Right kidney (tissue), 1 donor: ENCODE measurements at regions not wholly inside any gene's neighbourhood (a gene's known extent, or its start where the extent isn't known, plus 50 kb on each side); places are given as distances from the start of the nearest gene placed in this dataset.

Experiments used
- DNase-seq: peaks from one replicate; pipeline ENCODE4 v3.0.0-alpha.2; 2016

DNA sequence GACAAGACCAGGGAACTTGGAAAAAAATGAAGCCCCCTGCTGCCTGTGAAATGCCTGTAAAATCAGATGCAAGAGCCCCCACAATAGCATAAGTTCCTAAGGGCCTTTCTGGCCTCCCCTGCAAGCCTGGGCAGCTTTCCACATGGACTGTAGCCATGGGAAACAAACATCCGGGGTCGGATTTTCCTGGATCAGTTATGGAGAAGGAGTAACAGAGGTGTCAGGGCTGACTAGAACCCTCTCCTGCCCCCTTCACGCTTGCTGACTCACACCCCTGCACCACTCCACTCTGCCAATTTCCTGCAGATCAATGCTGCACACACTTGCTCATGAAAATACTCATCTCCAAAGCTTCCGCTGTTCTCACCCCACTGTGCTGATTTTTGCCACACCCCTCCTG, 258.6 kb downstream of the CBLN1 start:
- no peak for DNase-seq

- DNase-seq = no peak
Measured at GRCh38 chr16:49022351-49022963, 259.2 kb downstream of the CBLN1 start.

DNA sequence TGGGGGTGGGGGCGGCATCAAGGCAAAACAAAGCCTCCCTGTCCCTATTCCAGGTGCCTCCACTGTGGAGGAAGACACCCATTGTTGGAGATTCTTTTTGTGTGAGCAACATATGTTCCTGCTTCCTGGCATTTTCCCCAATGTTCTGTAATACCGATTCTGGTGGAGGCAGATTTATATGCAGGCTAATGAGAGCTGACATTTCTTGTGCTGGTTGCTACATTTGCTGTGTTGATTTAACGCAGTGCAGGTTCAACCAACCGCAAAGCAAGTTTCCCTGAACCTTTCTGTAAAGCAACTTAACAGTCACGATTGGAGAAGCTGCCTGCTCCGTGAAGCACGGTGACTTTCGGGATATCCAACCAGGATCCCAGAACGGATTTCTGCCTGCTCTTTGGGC, 260.5 kb downstream of the CBLN1 start:
- DNase-seq = peak; percentile 43

DNA sequence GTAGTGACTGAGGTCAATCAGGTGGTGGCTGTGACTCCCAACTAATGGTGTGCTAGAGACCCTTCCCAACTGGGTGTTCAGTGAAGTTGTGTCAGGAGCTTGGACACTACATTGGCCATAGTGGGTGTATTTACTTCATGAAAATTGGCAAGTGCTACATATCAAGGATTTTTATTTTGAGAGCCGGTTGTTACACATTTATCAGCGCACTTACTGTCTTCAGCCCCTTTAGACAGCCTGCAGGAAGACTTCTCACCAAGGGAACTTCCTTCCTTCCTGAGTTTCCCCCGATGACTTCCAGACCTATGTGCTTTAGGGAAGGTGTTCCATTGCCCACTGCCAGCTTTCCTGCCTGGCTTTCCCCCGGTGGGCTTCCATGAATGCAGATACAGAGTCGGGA, 261.2 kb downstream of the CBLN1 start:
- no peak for DNase-seq

DNA sequence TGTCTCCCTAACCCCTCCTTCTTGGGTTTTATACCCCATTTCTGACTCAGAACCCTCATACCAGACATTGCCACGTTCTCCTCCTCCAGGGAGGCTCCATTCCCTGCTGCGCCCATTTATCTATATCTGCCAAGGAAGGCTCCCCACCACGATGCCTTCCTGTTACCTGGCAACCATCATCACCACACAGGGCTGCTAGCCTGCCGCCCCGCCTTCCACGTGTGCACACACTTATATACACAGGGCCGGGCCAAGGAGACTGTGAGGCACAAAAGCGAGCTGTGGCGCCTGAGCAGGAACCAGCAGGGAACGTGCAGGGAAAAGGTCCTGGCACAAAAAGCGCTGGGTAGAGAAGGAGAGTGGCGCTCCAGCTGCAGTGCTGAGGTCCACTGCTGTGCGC, 261.8 kb downstream of the CBLN1 start:
- DNase-seq = peak; percentile 41

- peak; percentile 65 for DNase-seq
Measured at GRCh38 chr16:49019081-49019633, 262.5 kb downstream of the CBLN1 start.

GRCh38 chr16:49018259-49018931, 263.2 kb downstream of the CBLN1 start:
- DNase-seq = no peak

DNA sequence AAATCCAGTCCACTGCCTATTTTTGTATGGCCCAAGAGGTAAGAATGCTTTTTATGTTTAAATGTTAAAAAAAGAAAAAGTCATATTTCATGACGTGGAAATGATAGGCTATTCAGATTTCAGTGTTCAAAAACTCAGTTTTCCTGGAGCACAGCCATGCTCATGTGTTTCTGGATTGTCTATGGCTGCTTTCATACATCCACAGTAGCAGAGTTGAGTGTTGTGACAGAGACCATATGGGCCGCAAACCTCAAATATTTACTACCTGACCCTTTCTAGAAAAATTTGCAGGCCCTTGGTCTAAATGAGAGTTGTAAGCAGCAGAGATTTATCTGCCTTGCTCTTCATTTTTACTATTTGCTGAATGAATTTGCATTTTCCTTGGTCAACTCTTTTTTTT, 264.1 kb downstream of the CBLN1 start:
- DNase-seq = no peak

- DNase-seq = no peak
Measured at GRCh38 chr16:49016461-49016860, 265.2 kb downstream of the CBLN1 start.

DNA sequence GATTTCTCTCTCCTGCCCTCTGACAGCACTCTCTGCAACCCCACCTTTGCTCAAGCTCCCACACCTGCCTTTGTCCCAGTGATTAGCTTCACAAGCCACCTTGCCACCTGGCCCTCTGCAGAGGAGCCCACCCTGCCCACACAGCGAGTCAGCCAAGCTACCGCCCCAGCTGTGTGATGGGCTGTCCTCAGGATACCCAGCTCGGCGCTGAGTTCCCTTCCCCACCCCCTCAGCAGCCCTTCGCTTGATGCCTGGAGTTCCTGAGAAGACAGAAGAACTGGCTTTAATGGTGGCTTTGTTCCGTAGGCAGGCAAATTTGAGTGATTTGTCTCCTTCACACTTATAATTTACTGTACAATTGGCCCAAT, 266.4 kb downstream of the CBLN1 start:
- DNase-seq = no peak

GRCh38 chr16:49014277-49015224, 267.1 kb downstream of the CBLN1 start:
- no peak for DNase-seq

- no peak for DNase-seq
Measured at GRCh38 chr16:49013727-49014080, 267.9 kb downstream of the CBLN1 start.

DNA sequence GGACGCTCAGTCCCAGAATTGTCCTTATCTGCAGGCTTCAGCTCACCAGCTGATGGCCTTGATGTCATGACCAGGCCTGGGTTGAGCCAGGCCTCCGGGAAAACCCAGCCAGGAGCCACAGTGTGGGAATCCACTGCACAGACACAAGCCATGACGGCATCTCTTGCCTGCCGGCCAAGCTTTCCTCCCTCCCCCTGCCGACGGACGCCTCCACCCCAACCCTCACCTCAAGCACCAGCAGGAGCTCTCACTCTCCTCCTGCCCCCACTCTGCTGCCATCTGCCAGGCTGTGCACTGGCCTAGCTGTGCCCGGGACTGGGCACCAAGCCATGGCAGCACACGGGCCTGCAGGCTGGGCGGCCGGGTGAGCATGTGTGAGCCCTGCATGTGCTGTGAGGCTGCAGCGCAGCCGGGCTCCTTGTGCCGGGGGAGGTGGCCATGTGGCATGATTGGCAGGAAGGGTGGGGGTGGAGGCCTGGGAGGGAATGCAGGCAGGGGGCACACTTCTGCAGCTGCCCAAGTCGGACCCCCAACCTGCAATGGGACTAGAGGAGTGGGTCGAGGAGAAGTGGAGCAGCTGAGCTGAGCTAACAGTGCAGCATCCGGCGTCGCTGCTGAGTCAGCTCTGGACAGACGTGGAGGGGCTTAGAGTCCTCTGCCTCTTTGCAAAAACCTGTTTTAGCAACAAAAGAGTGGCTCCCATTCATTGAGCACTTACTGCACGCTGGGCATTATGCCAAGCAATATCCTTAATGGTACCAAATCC, 268.5 kb downstream of the CBLN1 start:
- DNase-seq = no peak

DNA sequence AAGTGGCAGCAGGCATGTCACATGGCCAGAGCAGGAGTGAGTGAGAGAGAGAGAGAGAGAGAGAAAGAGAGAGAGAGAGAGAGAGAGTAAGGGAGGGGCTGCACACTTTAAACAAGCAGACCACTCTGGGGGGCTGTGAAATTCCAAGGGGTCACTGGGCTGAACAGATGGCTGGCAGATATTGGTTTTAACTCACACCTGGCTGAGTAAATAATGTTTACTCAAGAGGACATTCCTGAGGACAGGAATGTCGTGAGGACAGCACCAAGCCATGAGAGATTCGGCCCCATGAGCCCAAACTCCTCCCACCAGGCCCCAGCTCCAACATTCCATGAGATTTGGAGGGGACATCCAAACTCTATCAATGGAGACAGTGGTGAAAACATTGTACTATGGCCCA, 269.7 kb downstream of the CBLN1 start:
- DNase-seq = no peak

- no peak for DNase-seq
Measured at GRCh38 chr16:49010879-49011278, 270.8 kb downstream of the CBLN1 start.

DNA sequence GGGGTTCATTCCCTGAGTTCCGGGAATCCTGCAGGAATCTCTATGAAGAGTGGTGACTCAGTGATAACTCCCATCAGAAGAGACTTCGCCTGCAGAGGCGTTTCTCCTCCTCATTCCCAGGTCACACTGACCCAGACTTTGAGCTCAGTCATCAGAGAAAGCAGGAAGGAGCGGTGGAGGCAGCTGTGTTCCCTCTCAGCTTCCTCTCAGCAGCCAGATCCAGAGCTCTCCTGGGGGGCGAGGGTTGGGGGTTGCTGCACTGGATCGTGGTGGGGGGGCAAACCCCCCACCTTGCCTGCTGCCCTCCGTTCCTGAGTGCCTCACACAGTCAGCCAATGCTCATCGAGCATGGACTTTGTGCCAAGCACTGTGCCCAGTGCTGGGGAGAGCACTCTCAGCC, 271.2 kb downstream of the CBLN1 start:
- DNase-seq = no peak

DNA sequence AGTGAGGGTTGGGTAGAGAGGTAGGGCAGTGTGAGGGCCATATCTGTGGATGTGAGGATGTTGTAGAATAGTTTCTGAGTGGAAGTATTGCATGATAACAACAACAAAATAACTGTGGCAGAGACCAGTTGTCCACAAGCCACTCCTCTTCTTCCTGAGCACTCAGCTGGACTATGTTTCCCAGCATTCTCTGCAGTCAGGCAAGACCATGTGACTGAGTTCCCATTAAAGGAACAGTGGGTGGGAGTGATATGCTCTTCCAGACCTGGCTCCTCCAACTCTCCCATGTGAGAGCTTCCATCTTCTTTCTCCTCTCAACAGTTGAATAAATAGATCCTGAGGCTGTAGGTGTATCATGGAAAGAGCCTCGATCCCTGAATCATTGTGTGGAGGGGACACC, 272.4 kb downstream of the CBLN1 start:
- no peak for DNase-seq

DNA sequence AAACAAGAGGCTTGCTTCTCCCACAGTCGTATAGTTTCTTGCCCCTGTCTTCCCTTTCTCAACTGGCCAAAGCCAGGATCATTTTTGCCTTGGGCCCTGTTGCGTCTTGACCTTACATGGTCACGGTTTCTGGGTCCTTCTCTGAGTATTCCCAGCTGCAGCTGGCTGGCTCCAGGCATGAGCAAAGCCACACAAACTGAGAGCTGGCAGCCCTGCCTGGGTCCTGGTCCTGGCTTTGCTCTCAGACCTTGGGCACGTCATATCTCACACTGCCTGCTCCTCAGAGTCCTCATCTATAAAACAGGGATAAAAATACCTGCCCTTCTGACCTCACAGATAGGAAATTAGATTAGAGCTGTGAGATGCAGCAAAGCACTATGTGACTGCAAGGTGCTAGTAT, 277.6 kb downstream of the CBLN1 start:
- DNase-seq = no peak

- no peak for DNase-seq
Measured at GRCh38 chr16:49003022-49003421, 278.6 kb downstream of the CBLN1 start.

DNA sequence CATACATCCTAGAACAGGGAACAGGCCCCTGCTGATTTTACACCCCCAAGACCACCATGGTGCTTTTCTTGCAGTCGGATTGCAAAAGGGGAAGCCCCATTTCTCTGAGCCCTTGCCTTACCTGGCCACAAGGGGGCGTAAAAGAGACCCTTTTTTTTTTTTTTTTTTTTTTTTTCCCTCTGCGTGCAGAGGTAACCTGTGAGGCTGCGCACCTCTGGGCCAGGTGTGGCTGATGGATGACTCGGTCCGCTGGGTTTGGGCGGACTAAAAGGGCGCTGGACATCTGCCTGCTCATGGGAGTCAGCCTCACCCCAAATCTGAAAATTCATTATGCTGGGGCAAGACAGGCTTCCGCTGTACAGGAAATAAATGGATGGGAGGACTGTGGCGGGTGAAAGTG, 281.0 kb downstream of the CBLN1 start:
- DNase-seq = no peak

GRCh38 chr16:48999508-48999907, 282.1 kb downstream of the CBLN1 start:
- no peak for DNase-seq

DNA sequence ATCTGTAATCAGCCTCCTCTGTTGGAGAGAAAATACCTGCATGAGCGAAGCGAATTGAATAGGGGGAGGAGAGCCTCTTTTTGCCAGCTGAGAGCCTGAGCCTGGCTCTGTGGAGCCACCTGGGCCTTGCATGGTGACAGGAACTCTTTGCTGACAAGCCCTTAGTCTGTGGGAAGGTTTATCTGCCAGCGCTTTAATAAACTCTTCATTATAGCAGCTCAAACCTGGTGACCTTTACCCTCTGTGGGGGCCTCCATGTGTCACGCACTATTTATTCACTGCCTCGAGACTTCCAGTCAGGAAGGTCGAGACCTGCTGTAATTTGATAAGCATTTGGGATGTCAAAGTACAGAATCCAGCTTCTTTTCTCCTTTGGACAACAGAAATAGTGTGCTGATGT, 282.6 kb downstream of the CBLN1 start:
- DNase-seq = no peak

DNA sequence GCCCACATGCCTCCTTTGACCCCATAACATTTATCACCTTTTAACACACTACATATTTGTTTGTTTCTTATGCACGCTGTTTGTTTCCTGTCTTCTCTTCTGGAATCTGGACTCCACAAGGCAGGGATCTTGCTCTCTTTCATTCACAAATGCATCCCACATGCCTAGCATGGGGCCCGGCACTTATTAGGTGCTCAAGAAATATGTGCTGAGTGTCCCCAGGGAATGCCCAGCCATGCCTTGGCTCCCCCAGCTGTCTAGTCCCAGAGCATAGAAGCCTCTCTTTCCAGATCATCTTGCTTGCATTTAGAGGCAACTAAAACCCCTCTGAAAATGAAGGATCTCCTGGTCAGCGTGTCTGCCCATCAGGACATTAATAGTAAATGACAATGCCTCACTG, 283.7 kb downstream of the CBLN1 start:
- no peak for DNase-seq
